ENCODE measurements at regions not wholly inside any gene's neighbourhood (a gene's known extent, or its start where the extent isn't known, plus 50 kb on each side); places are given as distances from the start of the nearest gene placed in this dataset.

- H3K36me3 ChIP-seq (replicated peaks) = no peaks in the 10 kb centered on the region
- in situ Hi-C loops (cut with MboI; ENCODE audit: low sequenced_read_pairs) = no loop called here
- H3K4me1 ChIP-seq = no peaks in the 10 kb centered on the region
- H3K9me3 ChIP-seq = no peaks in the 10 kb centered on the region
- no peak for DNase-seq (ENCODE audit: low spot score in 2 of 2)
- H3K4me3 ChIP-seq = no peak overlapping the region
- peaks cover 11% of the 10 kb centered on the region for H3K27me3 ChIP-seq (ENCODE audit: low read depth)
Observed at GRCh38 chr2:883803-884748, 66.6 kb upstream of the SNTG2 start.

GRCh38 chr2:883260-883802 is 67.3 kb upstream of the SNTG2 start:
- Histone ChIP-seq H3K9me3 (no peaks in the 10 kb centered on the region), H3K27me3 (ENCODE audit: low read depth) (peaks cover 11% of the 10 kb centered on the region), H3K4me1 (no peaks in the 10 kb centered on the region), H3K36me3 (replicated peaks) (no peaks in the 10 kb centered on the region), H3K4me3 (no peak overlapping the region)
- no peak for DNase-seq (ENCODE audit: low spot score in 2 of 2)
- in situ Hi-C loops (cut with MboI; ENCODE audit: low sequenced_read_pairs) = no loop called here

- H3K27me3 ChIP-seq (ENCODE audit: low read depth) = peaks cover 11% of the 10 kb centered on the region
- in situ Hi-C loops (cut with MboI; ENCODE audit: low sequenced_read_pairs) = no loop called here
- H3K4me3 ChIP-seq = no peak overlapping the region
- H3K36me3 ChIP-seq (replicated peaks) = no peaks in the 10 kb centered on the region
- DNase-seq (ENCODE audit: low spot score in 2 of 2) = peak in 1 of 2 experiments; percentile 1
- H3K4me1 ChIP-seq = no peaks in the 10 kb centered on the region
- no peaks in the 10 kb centered on the region for H3K9me3 ChIP-seq
Observed at GRCh38 chr2:881204-881918, 69.3 kb upstream of the SNTG2 start.

GRCh38 chr2:880201-880970 is 70.3 kb upstream of the SNTG2 start:
- DNase-seq (ENCODE audit: low spot score in 2 of 2) = no peak
- Histone ChIP-seq H3K4me1 (no peaks in the 10 kb centered on the region), H3K9me3 (no peaks in the 10 kb centered on the region), H3K27me3 (ENCODE audit: low read depth) (peaks cover 11% of the 10 kb centered on the region), H3K36me3 (replicated peaks) (no peaks in the 10 kb centered on the region), H3K4me3 (no peak overlapping the region)
- in situ Hi-C loops (cut with MboI; ENCODE audit: low sequenced_read_pairs) = no loop called here

- no peaks in the 10 kb centered on the region for H3K4me1 ChIP-seq
- no peak for DNase-seq (ENCODE audit: low spot score in 2 of 2)
- H3K27me3 ChIP-seq (ENCODE audit: low read depth) = peaks cover 11% of the 10 kb centered on the region
- in situ Hi-C loops (cut with MboI; ENCODE audit: low sequenced_read_pairs) = no loop called here
- H3K4me3 ChIP-seq = no peak overlapping the region
- no peaks in the 10 kb centered on the region for H3K9me3 ChIP-seq
- H3K36me3 ChIP-seq (replicated peaks) = no peaks in the 10 kb centered on the region
Observed at GRCh38 chr2:879540-879939, 71.1 kb upstream of the SNTG2 start.

- Histone ChIP-seq H3K9me3 (no peaks in the 10 kb centered on the region), H3K4me3 (no peak overlapping the region), H3K27me3 (ENCODE audit: low read depth) (peaks cover 5% of the 10 kb centered on the region), H3K4me1 (no peaks in the 10 kb centered on the region), H3K36me3 (replicated peaks) (no peaks in the 10 kb centered on the region)
- in situ Hi-C loops (cut with MboI; ENCODE audit: low sequenced_read_pairs) = no loop called here
- no peak for DNase-seq (ENCODE audit: low spot score in 2 of 2)
Observed at GRCh38 chr2:878245-878930, 72.3 kb upstream of the SNTG2 start.

- peaks cover 2% of the 10 kb centered on the region for H3K27me3 ChIP-seq (ENCODE audit: low read depth)
- no peaks in the 10 kb centered on the region for H3K9me3 ChIP-seq
- in situ Hi-C loops (cut with MboI; ENCODE audit: low sequenced_read_pairs) = no loop called here
- H3K4me3 ChIP-seq = no peak overlapping the region
- no peaks in the 10 kb centered on the region for H3K36me3 ChIP-seq (replicated peaks)
- H3K4me1 ChIP-seq = no peaks in the 10 kb centered on the region
- no peak for DNase-seq (ENCODE audit: low spot score in 2 of 2)
Observed at GRCh38 chr2:877747-878146, 72.9 kb upstream of the SNTG2 start.

GRCh38 chr2:875687-876615 is 74.7 kb upstream of the SNTG2 start:
- Histone ChIP-seq H3K9me3 (no peaks in the 10 kb centered on the region), H3K4me3 (no peak overlapping the region), H3K4me1 (no peaks in the 10 kb centered on the region), H3K36me3 (replicated peaks) (no peaks in the 10 kb centered on the region), H3K27me3 (ENCODE audit: low read depth) (peaks cover 3% of the 10 kb centered on the region; the same call in 1 of the 2 replicates)
- in situ Hi-C loops (cut with MboI; ENCODE audit: low sequenced_read_pairs) = no loop called here
- no peak for DNase-seq (ENCODE audit: low spot score in 2 of 2)

GRCh38 chr2:873651-874580 is 76.7 kb upstream of the SNTG2 start:
- Histone ChIP-seq H3K4me1 (no peaks in the 10 kb centered on the region), H3K27me3 (ENCODE audit: low read depth) (peaks cover 3% of the 10 kb centered on the region; the same call in 1 of the 2 replicates), H3K4me3 (no peak overlapping the region), H3K9me3 (no peaks in the 10 kb centered on the region), H3K36me3 (replicated peaks) (no peaks in the 10 kb centered on the region)
- in situ Hi-C loops (cut with MboI; ENCODE audit: low sequenced_read_pairs) = no loop called here
- no peak for DNase-seq (ENCODE audit: low spot score in 2 of 2)

- Histone ChIP-seq H3K36me3 (replicated peaks) (no peaks in the 10 kb centered on the region), H3K4me1 (no peaks in the 10 kb centered on the region), H3K9me3 (no peaks in the 10 kb centered on the region), H3K27me3 (ENCODE audit: low read depth) (peaks cover 3% of the 10 kb centered on the region; the same call in 1 of the 2 replicates), H3K4me3 (no peak overlapping the region)
- in situ Hi-C loops (cut with MboI; ENCODE audit: low sequenced_read_pairs) = no loop called here
- no peak for DNase-seq (ENCODE audit: low spot score in 2 of 2)
Observed at GRCh38 chr2:873027-873426, 77.6 kb upstream of the SNTG2 start.

GRCh38 chr2:871926-872680 is 78.5 kb upstream of the SNTG2 start:
- no peaks in the 10 kb centered on the region for H3K9me3 ChIP-seq
- no peaks in the 10 kb centered on the region for H3K36me3 ChIP-seq (replicated peaks)
- no peak overlapping the region for H3K4me3 ChIP-seq
- in situ Hi-C loops (cut with MboI; ENCODE audit: low sequenced_read_pairs) = no loop called here
- H3K27me3 ChIP-seq (ENCODE audit: low read depth) = peaks cover 3% of the 10 kb centered on the region; the same call in 1 of the 2 replicates
- H3K4me1 ChIP-seq = no peaks in the 10 kb centered on the region
- DNase-seq (ENCODE audit: low spot score in 2 of 2) = no peak

All from HAP-1 (cell line).